ENCODE measurements at regions not wholly inside any gene's neighbourhood (a gene's known extent, or its start where the extent isn't known, plus 50 kb on each side); places are given as distances from the start of the nearest gene placed in this dataset.

GRCh38 chr7:149627911-149628310 lies 130.3 kb upstream of the ZNF746 start:
- Histone ChIP-seq H3K4me2 (ENCODE audit: low read length) (no peak overlapping the region), H3K9me2 (replicated peaks; ENCODE audit: control insufficient read depth, low read length) (no peaks in the 10 kb centered on the region), H3F3A (ENCODE audit: control insufficient read depth, insufficient read depth) (no peaks in the 10 kb centered on the region; the same call in 1 of the 2 replicates), H3K9me3 (ENCODE audit: control insufficient read depth, insufficient read depth, low read length) (no peaks in the 10 kb centered on the region), H3K4me1 (ENCODE audit: control insufficient read depth, low read length) (peaks cover 15% of the 10 kb centered on the region), H3K4me3 (ENCODE audit: low read length) (no peak overlapping the region), H3K27me3 (ENCODE audit: control insufficient read depth, low read length) (peaks cover 40% of the 10 kb centered on the region), H4K20me1 (ENCODE audit: control insufficient read depth, insufficient read depth, low read depth, low read length) (peaks cover 10% of the 10 kb centered on the region), H3K36me3 (ENCODE audit: control insufficient read depth, low read length) (no peaks in the 10 kb centered on the region), H3K79me2 (ENCODE audit: control insufficient read depth, low read length) (peaks cover 16% of the 10 kb centered on the region), H3K27ac (ENCODE audit: low read depth, low read length) (no peak overlapping the region)
- no peak for TF ChIP-seq EZH2phosphoT487 (IDR thresholded peaks at IDR 0.05; ENCODE audit: borderline replicate concordance, low read length)
- no peak for TF ChIP-seq CTCF (IDR thresholded peaks at IDR 0.05; ENCODE audit: low read depth, low read length, poor library complexity, severe bottlenecking)

GRCh38 chr7:149626972-149627371 lies 129.4 kb upstream of the ZNF746 start:
- Histone ChIP-seq H3K27me3 (ENCODE audit: control insufficient read depth, low read length) (peaks cover 36% of the 10 kb centered on the region), H3K79me2 (ENCODE audit: control insufficient read depth, low read length) (peaks cover 26% of the 10 kb centered on the region), H3K9me3 (ENCODE audit: control insufficient read depth, insufficient read depth, low read length) (no peaks in the 10 kb centered on the region), H3K4me1 (ENCODE audit: control insufficient read depth, low read length) (peaks cover 24% of the 10 kb centered on the region), H3K9me2 (replicated peaks; ENCODE audit: control insufficient read depth, low read length) (no peaks in the 10 kb centered on the region), H3K4me3 (ENCODE audit: low read length) (no peak overlapping the region), H3F3A (ENCODE audit: control insufficient read depth, insufficient read depth) (no peaks in the 10 kb centered on the region; the same call in 1 of the 2 replicates), H4K20me1 (ENCODE audit: control insufficient read depth, insufficient read depth, low read depth, low read length) (peaks cover 19% of the 10 kb centered on the region), H3K27ac (ENCODE audit: low read depth, low read length) (no peak overlapping the region), H3K36me3 (ENCODE audit: control insufficient read depth, low read length) (peaks cover 9% of the 10 kb centered on the region), H3K4me2 (ENCODE audit: low read length) (no peak overlapping the region)
- TF ChIP-seq EZH2phosphoT487 (IDR thresholded peaks at IDR 0.05; ENCODE audit: borderline replicate concordance, low read length) (no peak), CTCF (IDR thresholded peaks at IDR 0.05; ENCODE audit: low read depth, low read length, poor library complexity, severe bottlenecking) (no peak)

- peaks cover 16% of the 10 kb centered on the region for H3K36me3 ChIP-seq (ENCODE audit: control insufficient read depth, low read length)
- TF ChIP-seq EZH2phosphoT487 (IDR thresholded peaks at IDR 0.05; ENCODE audit: borderline replicate concordance, low read length): no peak
- TF ChIP-seq CTCF (IDR thresholded peaks at IDR 0.05; ENCODE audit: low read depth, low read length, poor library complexity, severe bottlenecking): no peak
- peaks cover 25% of the 10 kb centered on the region for H3K4me1 ChIP-seq (ENCODE audit: control insufficient read depth, low read length)
- H3K9me2 ChIP-seq (replicated peaks; ENCODE audit: control insufficient read depth, low read length): no peaks in the 10 kb centered on the region
- peaks cover 30% of the 10 kb centered on the region for H3K79me2 ChIP-seq (ENCODE audit: control insufficient read depth, low read length)
- no peaks in the 10 kb centered on the region for H3K9me3 ChIP-seq (ENCODE audit: control insufficient read depth, insufficient read depth, low read length)
- H3K4me3 ChIP-seq (ENCODE audit: low read length): no peak overlapping the region
- no peaks in the 10 kb centered on the region; the same call in 1 of the 2 replicates for H3F3A ChIP-seq (ENCODE audit: control insufficient read depth, insufficient read depth)
- no peak overlapping the region for H3K27ac ChIP-seq (ENCODE audit: low read depth, low read length)
- H3K4me2 ChIP-seq (ENCODE audit: low read length): no peak overlapping the region; the same call in 1 of the 2 replicates
- H3K27me3 ChIP-seq (ENCODE audit: control insufficient read depth, low read length): peaks cover 28% of the 10 kb centered on the region
- H4K20me1 ChIP-seq (ENCODE audit: control insufficient read depth, insufficient read depth, low read depth, low read length): peaks cover 19% of the 10 kb centered on the region
Measured at GRCh38 chr7:149625947-149626392, 128.4 kb upstream of the ZNF746 start.
